Muscle of leg (tissue), 3 donors: ENCODE measurements at regions not wholly inside any gene's neighbourhood (a gene's known extent, or its start where the extent isn't known, plus 50 kb on each side); places are given as distances from the start of the nearest gene placed in this dataset.
A peak's percentile ranks its signal among the peaks of the same experiment; 100 is the strongest.
"Not testable (repeated sequence)": the region's sequence is repeated elsewhere in the genome, so short reads cannot be mapped to it uniquely, and the experiment has no call there.

Experiments
- DNase-seq: peaks from one replicate; pipeline ENCODE4 v3.0.0; 2013
- H3K27ac ChIP-seq: one replicate; pipeline ENCODE4 v1.5.1; 2013; ENCODE audit warnings: mild to moderate bottlenecking, low read length, control low read depth
- H3K27me3 ChIP-seq: one replicate; pipeline ENCODE4 v1.6.1; 2013; ENCODE audit warnings: low read length; ENCODE audit not compliant: control insufficient read depth, insufficient read depth
- H3K36me3 ChIP-seq: one replicate; pipeline ENCODE4 v1.6.1; 2013; ENCODE audit warnings: low read length; ENCODE audit not compliant: control insufficient read depth, insufficient read depth
- H3K4me1 ChIP-seq: one replicate; pipeline ENCODE4 v1.6.1; 2013; ENCODE audit warnings: low read length; ENCODE audit not compliant: control insufficient read depth, insufficient read depth
- H3K4me3 ChIP-seq: one replicate; pipeline ENCODE4 v1.5.1; 2013; ENCODE audit warnings: low read length, control low read depth
- H3K9me3 ChIP-seq: replicated peaks from 2 replicates; pipeline ENCODE4 v1.6.1; 2013; ENCODE audit warnings: low read depth, low read length; ENCODE audit not compliant: control insufficient read depth
- WGBS: methylation state at CpG from one replicate; pipeline ENCODE4 v1.1.5; 2013; ENCODE audit warnings: missing lambda C conversion rate; ENCODE audit not compliant: insufficient coverage; 5-methylcytosine and 5-hydroxymethylcytosine counted together

DNA sequence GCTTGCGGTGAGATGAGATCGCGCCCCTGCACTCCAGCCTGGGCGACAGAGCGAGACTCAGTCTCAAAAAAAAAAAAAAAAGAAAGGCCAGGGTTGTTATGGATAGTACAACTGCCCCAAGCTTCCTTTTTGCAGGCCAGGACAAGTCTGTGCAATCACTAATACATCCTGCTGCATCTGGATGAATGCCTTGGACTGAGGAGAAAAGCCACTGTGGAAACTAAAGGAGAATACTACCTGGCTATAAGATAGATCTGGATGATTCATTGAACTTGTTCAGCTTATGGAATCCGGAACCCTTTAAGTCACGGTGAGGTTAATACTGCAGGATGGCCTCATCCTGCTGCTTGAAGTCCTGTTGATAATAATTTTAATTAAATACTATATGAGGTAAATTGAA is 278.2 kb downstream of the TFAP2A start:
- H3K4me1 ChIP-seq, result no peaks in the 10 kb centered on the region
- H3K27ac ChIP-seq, result no peak overlapping the region
- no peak for DNase-seq
- H3K36me3 ChIP-seq, result no peaks in the 10 kb centered on the region
- no peaks in the 10 kb centered on the region for H3K9me3 ChIP-seq
- no CpG with 5 or more reads among the region's 7 CpGs for WGBS
- no peaks in the 10 kb centered on the region for H3K27me3 ChIP-seq
- H3K4me3 ChIP-seq, result no peak overlapping the region

DNA sequence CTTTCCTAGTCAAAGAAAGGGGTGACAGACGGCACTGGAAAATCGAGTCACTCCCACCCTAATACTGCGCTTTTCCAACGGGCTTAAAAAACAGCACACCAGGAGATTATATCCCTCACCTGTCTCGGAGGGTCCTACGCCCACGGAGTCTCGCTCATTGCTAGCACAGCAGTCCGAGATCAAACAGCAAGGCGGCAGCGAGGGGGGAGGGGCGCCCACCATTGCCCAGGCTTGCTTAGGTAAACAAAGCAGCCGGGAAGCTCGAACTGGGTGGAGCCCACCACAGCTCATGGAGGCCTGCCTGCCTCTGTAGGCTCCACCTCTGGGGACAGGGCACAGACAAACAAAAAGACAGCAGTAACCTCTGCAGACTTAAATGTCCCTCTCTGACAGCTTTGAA is 280.7 kb downstream of the TFAP2A start:
- not testable (repeated sequence) for H3K27ac ChIP-seq, H3K4me1 ChIP-seq, H3K4me3 ChIP-seq, H3K27me3 ChIP-seq, H3K36me3 ChIP-seq, DNase-seq, H3K9me3 ChIP-seq
- 83% methylated on average over 6 of the region's 14 CpGs for WGBS

DNA sequence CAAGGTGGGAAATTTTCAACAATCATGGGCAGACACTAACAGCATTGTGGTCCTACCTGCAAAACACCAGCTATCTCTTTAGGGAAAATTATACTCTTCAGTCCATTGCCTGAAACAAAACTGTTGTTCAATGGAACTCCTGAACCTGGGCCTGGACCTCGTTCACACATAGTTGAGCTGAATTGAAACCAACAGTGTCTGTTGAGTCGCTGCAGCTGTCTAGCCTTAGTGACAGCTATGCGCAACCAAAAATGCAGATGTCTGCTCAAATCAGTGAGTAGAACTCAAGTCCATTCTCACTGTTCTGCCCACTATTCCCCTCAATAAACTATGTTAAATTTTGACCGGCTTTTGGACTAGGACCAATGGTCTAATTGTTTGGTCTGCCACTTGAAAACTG is 286.2 kb downstream of the TFAP2A start:
- Histone ChIP-seq H3K4me1 (no peaks in the 10 kb centered on the region), H3K27ac (no peak overlapping the region), H3K27me3 (no peaks in the 10 kb centered on the region), H3K36me3 (no peaks in the 10 kb centered on the region), H3K9me3 (no peaks in the 10 kb centered on the region), H3K4me3 (no peak overlapping the region)
- 70% methylated on average over 4 of the region's 4 CpGs for WGBS
- no peak for DNase-seq

DNA sequence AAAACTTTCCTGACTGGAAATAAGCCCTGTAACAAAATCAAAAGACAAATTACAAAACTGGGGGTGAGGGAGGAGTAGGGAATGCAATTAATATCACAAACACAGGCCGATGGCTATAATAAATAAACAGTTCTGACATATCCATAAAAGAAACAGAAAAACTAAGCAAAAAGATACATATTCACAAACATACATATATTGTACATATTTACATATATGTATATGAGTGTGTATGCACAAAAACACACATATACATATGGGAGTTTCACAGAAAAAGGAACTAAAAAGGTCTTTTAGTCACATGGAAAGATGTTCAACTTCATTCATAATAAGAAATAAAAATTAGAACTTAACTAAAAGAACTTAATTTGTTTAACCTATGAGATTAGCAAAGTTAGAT is 292.7 kb downstream of the TFAP2A start:
- H3K27me3 ChIP-seq, result no peaks in the 10 kb centered on the region
- H3K4me3 ChIP-seq, result no peak overlapping the region
- H3K27ac ChIP-seq, result no peak overlapping the region
- WGBS, result no CpG with 5 or more reads among the region's 1 CpG
- no peak for DNase-seq
- no peaks in the 10 kb centered on the region for H3K4me1 ChIP-seq
- H3K9me3 ChIP-seq, result no peaks in the 10 kb centered on the region
- H3K36me3 ChIP-seq, result no peaks in the 10 kb centered on the region

DNA sequence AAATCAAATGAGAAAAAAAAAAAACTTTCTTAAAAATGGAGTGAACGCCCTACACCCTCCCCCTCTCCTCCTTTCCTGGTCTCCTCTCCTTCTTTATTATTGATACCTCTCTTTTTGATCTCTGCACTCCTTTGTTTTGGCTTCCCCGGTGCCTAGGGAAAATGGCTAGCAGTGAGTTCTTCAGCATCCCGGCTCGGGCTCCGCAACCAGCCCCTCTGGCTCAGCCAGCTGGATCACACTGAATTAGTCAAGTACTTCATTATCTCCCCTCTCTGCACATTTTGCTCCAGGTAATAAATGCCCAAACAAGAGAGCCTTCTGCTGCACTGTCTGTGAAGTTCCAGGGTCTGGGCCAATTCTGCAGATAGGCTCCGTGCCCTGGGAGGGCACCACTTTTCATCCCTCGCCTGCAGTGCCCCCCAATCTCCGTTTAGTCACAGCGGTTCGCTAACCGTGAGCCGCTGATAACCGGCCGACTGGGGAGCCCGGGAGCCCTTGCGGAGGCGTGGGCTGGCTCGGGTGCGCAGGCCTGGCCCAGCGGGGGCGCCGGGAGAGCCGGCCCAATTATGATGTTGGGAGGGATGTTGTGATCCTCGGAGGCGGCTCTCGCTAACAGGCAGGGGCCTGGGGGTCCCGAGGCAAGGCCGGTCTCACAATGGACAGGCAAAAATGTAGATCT is 301.9 kb downstream of the TFAP2A start:
- 3% methylated on average over 28 of the region's 28 CpGs for WGBS
- Histone ChIP-seq H3K36me3 (no peaks in the 10 kb centered on the region), H3K9me3 (no peaks in the 10 kb centered on the region), H3K27ac (no peak overlapping the region), H3K27me3 (peaks cover 11% of the 10 kb centered on the region), H3K4me3 (no peak overlapping the region), H3K4me1 (no peaks in the 10 kb centered on the region)
- DNase-seq, result no peak

DNA sequence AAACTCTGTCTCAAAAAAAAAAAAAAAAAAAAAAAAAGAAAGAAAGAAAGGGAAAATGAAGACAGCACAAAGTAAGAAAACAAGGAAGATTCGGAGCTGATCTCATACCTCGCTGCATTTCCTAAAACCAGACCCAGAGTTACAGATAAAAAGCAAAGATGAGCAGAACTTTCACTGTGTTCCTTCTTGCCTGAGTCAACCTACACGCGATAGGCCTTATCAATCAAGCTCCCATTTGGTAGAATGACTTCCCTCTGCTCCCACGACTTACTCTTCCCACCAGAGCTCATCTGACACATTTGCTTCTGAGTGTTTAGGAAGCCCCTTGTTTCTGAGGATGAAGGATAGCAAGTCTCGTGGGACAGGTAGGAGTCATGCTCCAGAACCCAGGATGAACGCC is 302.9 kb downstream of the TFAP2A start:
- WGBS, result 100% methylated on average over 2 of the region's 7 CpGs
- Histone ChIP-seq H3K4me1 (no peaks in the 10 kb centered on the region), H3K36me3 (no peaks in the 10 kb centered on the region), H3K27ac (no peak overlapping the region), H3K9me3 (no peaks in the 10 kb centered on the region), H3K4me3 (no peak overlapping the region), H3K27me3 (peaks cover 11% of the 10 kb centered on the region)
- DNase-seq, result no peak

DNA sequence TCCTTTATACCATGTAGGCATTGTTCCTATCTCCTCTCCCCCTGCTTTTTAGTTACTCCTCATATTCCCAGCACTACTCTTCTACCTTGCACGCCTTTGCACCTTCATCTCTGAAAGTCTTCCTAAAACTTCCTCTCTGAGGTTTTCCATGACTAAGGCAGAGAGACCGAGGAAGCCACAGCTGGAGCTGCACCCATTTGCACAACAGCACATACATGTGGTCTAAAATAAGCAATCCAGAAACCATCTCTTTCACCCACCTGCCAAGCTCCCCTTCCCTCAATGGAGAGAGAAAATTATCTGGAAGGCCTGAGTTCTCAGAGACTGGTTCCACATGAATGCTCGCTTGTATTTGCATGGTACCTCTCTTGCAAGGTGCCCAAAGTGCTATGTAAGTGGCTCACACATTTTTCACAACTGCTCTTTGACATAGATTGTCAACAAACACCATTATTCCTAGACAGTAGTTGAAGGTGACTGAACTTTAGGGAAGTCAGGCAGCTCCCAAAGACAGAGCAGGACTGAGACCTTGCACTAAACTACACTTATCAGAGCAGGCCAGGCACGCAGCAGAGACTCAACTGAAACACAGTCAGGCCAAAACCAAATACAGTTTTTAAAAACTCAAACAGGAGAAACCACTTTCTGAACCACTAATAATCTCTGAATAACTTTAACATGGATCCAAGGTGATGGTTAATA is 313.2 kb downstream of the TFAP2A start:
- H3K4me1 ChIP-seq, result peaks cover 7% of the 10 kb centered on the region
- no peaks in the 10 kb centered on the region for H3K36me3 ChIP-seq
- DNase-seq, result no peak
- no peak overlapping the region for H3K4me3 ChIP-seq
- H3K27me3 ChIP-seq, result no peaks in the 10 kb centered on the region
- H3K9me3 ChIP-seq, result no peaks in the 10 kb centered on the region
- no peak overlapping the region for H3K27ac ChIP-seq
- WGBS, result 86% methylated on average over 1 of the region's 4 CpGs

DNA sequence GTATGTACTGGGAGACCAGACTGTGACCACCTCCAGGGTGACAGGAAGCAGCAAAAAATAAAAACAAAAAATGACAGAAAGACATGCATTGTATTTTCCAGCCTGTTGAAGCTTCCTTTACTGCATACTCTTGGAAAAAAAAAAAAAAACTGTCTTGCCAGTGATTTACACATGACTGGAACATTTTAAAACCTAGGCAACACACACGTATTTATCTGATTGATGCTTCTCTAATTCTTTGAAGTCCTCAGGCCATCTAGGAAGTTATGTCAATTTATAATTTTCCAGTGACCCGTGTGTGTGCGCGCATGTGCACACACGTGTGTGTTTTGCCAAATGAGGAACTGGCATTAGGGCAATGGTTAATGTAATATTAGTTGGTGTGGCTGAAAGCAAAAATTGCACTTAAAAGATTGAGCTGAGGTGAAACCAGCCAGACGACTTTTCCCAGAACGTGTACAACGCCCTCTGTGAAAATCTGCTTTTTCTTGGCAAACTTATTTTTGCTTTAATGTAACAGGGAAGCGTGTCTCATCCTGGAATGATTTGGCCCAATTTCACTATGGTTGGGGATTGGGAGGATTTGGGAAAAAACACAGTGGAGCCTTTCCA is 315.2 kb downstream of the TFAP2A start:
- no peak overlapping the region for H3K27ac ChIP-seq
- DNase-seq, result peak; percentile 81
- WGBS, result 40% methylated on average over 4 of the region's 9 CpGs
- no peaks in the 10 kb centered on the region for H3K36me3 ChIP-seq
- no peaks in the 10 kb centered on the region for H3K9me3 ChIP-seq
- H3K27me3 ChIP-seq, result no peaks in the 10 kb centered on the region
- H3K4me3 ChIP-seq, result no peak overlapping the region
- peaks cover 7% of the 10 kb centered on the region for H3K4me1 ChIP-seq

DNA sequence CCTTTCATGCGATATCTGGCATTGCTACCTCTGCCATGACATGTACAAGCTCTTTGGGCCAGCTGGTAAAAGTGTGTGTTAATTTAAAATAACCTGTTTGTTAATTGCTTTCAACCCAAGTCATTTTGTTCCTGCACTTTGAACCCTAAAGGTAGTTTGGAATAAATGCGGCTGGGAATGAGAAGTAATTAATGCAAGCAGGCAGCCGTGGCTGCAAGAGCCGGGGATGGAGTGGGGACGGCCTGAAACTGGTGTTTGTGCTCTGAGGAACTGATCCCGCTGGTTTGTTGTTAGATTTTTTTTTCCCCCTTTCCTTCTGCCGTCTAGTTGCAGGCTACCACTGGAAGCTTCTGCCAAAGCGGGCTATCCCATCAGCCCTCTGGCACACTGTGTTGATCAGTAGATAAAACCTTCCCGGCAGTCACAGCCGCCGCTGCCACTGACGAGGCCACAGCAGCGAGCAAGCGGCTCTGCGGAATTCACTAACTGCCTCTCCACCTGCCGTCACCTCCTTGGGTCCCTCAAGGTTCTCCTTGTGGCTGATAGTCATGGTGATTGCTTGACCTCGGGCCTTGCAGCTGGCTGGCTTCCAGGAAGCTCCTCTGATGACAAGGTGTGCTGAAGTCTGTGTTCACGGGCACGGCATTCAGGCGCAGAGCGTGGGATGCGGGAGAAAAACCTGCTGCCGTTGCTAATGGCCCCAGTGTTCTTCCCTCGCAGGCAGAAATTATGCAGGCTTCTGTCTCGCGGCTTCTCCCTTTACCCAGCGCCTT is 315.9 kb downstream of the TFAP2A start:
- Histone ChIP-seq H3K27me3 (no peaks in the 10 kb centered on the region), H3K4me1 (peaks cover 7% of the 10 kb centered on the region), H3K27ac (no peak overlapping the region), H3K36me3 (no peaks in the 10 kb centered on the region), H3K4me3 (no peak overlapping the region), H3K9me3 (no peaks in the 10 kb centered on the region)
- peak; percentile 4 for DNase-seq
- WGBS, result 58% methylated on average over 17 of the region's 27 CpGs

DNA sequence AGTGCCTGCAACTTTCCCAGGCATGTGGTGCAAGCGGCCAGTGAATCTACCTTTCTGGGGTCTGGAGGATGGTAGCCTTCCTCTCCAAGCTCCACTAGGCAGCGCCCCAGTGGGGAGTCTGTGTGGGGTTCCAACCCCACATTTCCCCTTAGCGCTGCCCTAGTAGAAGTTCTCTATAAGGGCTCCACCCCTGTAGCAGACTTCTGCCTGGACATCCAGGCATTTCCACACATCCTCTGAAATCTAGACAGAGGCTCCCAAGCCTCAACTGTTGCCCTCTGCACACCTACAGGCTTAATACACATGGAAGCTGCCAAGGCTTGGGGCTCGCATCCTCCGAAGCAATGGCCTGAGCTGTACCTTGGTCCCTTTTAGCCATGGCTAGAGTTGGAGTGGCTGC is 321.6 kb downstream of the TFAP2A start:
- Histone ChIP-seq H3K4me3 (no peak overlapping the region), H3K27me3 (no peaks in the 10 kb centered on the region), H3K27ac (no peak overlapping the region), H3K36me3 (no peaks in the 10 kb centered on the region), H3K4me1 (no peaks in the 10 kb centered on the region), H3K9me3 (peaks cover 11% of the 10 kb centered on the region)
- no peak for DNase-seq
- 100% methylated on average over 1 of the region's 5 CpGs for WGBS
